SU-DHL-6 (cell line): ENCODE measurements at regions not wholly inside any gene's neighbourhood (a gene's known extent, or its start where the extent isn't known, plus 50 kb on each side); places are given as distances from the start of the nearest gene placed in this dataset.

Experiments used
- H2AFZ ChIP-seq: fragments of 200-600 bp; sonication (generic); 2 replicates; pipeline ENCODE4 v1.6.1; 2014; ENCODE audit warnings: low read depth, mild to moderate bottlenecking, moderate library complexity, mixed read lengths, antibody characterized with exemption, low read length; ENCODE audit not compliant: severe bottlenecking
- H3F3A ChIP-seq: fragments of 200-600 bp; shearing (Covaris generic); 2 replicates; pipeline ENCODE4 v1.6.0; 2016; ENCODE audit warnings: antibody characterized with exemption, mild to moderate bottlenecking; ENCODE audit not compliant: insufficient read depth
- H3K27ac ChIP-seq: fragments of 200-600 bp; sonication (generic); 2 replicates; pipeline ENCODE4 v1.5.1; 2016; ENCODE audit warnings: low read depth, mild to moderate bottlenecking, low read length, moderate library complexity, mixed read lengths
- H3K27me3 ChIP-seq: fragments of 200-600 bp; sonication (generic), shearing (Covaris generic); 2 replicates; pipeline ENCODE4 v1.6.0; 2014; ENCODE audit warnings: mild to moderate bottlenecking, low read length
- H3K36me3 ChIP-seq: fragments of 200-600 bp; sonication (generic); 2 replicates; pipeline ENCODE4 v1.6.1; 2014; ENCODE audit warnings: mild to moderate bottlenecking, low read length, mixed read lengths
- H3K4me2 ChIP-seq: fragments of 300-600, 200-600 bp; shearing (Covaris generic), sonication (generic); 2 replicates; pipeline ENCODE4 v1.6.0; 2014; ENCODE audit warnings: low read length, low read depth, mild to moderate bottlenecking; ENCODE audit not compliant: poor library complexity, severe bottlenecking
- H3K4me3 ChIP-seq: fragments of 200-600 bp; sonication (generic); 2 replicates; pipeline ENCODE4 v1.5.1; 2014; ENCODE audit warnings: antibody characterized with exemption, low read length, mild to moderate bottlenecking, mixed read lengths; ENCODE audit not compliant: insufficient read depth, poor library complexity, severe bottlenecking
- H3K79me2 ChIP-seq: fragments of 200-600 bp; sonication (generic); 2 replicates; pipeline ENCODE4 v1.6.1; 2014; ENCODE audit warnings: mild to moderate bottlenecking, low read length, moderate library complexity; ENCODE audit not compliant: insufficient read depth
- H3K9ac ChIP-seq: fragments of 200-600 bp; sonication (generic); 2 replicates; pipeline ENCODE4 v1.7.0; 2014; ENCODE audit warnings: mild to moderate bottlenecking, low read length
- H3K9me2 ChIP-seq: fragments of 200-600 bp; sonication (generic); replicated peaks from 2 replicates; pipeline ENCODE4 v1.6.1; 2014; ENCODE audit warnings: low read length; ENCODE audit not compliant: insufficient read depth
- H3K9me3 ChIP-seq: fragments of 200-600 bp; sonication (generic); 2 replicates; pipeline ENCODE4 v1.6.1; 2014; ENCODE audit warnings: low read length, mixed read lengths; ENCODE audit not compliant: insufficient read depth
- H4K20me1 ChIP-seq: fragments of 200-600 bp; sonication (generic); 2 replicates; pipeline ENCODE4 v1.6.1; 2014; ENCODE audit warnings: low read depth, mild to moderate bottlenecking, antibody characterized with exemption, low read length, moderate library complexity, mixed read lengths
- EZH2phosphoT487 ChIP-seq: fragments of 200-600 bp; sonication (generic), shearing (Covaris generic); conservative IDR thresholded peaks from 2 replicates; pipeline ENCODE4 v1.6.1; 2018; ENCODE audit warnings: mild to moderate bottlenecking, antibody characterized with exemption, low read length, moderate library complexity, mixed read lengths
- TF ChIP-seq, protein P1 (sequence below): fragments of 200-600 bp; sonication (generic); IDR thresholded peaks from one replicate; pipeline ENCODE4 v1.5.1; 2017; ENCODE audit warnings: antibody characterized with exemption, mild to moderate bottlenecking, low read length, moderate library complexity; ENCODE audit not compliant: insufficient read depth, poor library complexity, severe bottlenecking

DNA sequence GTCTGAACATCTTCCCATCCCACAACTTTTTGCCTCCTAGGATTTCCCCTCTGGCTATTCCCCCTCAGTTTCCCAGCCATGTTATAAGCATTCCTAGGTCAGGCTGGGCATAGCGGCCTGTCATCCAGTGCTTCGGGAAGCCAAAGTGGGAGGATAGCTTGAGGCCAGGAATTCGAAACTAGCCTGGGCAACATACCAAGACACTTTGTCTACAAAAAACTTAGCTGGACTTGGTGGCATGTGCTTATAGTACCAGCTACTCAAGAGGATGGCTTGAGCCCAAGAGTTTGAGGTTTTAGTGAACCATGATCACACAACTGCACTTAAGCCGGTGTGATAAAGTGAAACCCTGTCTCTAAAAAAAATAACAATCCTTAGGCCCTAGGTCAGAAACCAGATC, 447.4 kb downstream of the KIF16B start:
- Histone ChIP-seq H3K4me2 (no peak overlapping the region), H2AFZ (no peak overlapping the region), H3K27me3 (no peaks in the 10 kb centered on the region), H4K20me1 (no peaks in the 10 kb centered on the region), H3K9me3 (no peaks in the 10 kb centered on the region), H3K9me2 (no peaks in the 10 kb centered on the region), H3K27ac (no peak overlapping the region), H3K4me3 (no peak overlapping the region), H3K36me3 (no peaks in the 10 kb centered on the region), H3K79me2 (no peaks in the 10 kb centered on the region), H3F3A (no peaks in the 10 kb centered on the region), H3K9ac (no peak overlapping the region)
- no peak for TF ChIP-seq EZH2phosphoT487
- TF ChIP-seq, protein P1, sequence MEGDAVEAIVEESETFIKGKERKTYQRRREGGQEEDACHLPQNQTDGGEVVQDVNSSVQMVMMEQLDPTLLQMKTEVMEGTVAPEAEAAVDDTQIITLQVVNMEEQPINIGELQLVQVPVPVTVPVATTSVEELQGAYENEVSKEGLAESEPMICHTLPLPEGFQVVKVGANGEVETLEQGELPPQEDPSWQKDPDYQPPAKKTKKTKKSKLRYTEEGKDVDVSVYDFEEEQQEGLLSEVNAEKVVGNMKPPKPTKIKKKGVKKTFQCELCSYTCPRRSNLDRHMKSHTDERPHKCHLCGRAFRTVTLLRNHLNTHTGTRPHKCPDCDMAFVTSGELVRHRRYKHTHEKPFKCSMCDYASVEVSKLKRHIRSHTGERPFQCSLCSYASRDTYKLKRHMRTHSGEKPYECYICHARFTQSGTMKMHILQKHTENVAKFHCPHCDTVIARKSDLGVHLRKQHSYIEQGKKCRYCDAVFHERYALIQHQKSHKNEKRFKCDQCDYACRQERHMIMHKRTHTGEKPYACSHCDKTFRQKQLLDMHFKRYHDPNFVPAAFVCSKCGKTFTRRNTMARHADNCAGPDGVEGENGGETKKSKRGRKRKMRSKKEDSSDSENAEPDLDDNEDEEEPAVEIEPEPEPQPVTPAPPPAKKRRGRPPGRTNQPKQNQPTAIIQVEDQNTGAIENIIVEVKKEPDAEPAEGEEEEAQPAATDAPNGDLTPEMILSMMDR: no peak

DNA sequence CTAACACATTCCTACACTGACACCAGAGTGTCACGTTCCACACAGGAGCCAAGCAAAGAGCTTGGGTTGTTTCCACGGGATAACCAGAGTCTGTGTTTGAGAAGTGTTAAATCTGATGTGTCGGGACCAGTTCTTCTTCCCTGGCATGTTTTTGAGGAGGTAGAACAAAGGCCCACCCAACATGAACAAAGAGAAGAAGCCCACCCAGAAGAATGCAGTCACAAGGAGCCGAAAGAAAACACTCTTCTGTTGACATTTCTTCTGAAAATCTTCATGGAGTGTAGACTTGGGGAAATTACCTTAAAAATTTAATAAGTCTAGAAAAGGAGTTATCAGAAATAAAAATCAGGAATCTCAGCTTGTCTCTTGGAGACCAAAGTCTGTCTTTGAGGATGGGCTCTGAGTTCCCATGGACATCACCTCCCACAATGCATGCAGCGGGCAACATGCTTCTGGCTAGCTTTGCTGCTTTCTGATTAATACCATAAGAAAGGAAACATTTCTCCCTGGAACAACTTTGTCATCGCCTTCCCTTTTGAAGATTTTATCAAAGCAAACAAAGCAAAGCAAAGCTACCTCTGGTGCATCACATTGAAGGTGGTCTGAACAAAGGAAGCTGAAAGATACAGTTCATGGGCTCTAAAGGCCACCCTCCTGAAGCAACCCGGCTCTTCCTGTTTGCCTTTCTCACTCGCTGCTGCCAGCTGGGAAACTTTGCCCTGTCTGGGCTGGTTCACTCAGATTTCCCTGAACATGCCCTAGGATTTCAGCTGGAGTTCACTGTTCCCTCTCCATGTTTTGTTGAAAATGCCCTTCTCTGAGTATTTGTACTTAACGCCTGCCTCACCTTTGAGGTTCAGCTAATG, 448.1 kb downstream of the KIF16B start:
- Histone ChIP-seq H3K4me2 (no peak overlapping the region), H3K36me3 (no peaks in the 10 kb centered on the region), H4K20me1 (no peaks in the 10 kb centered on the region), H3K27me3 (no peaks in the 10 kb centered on the region), H3K4me3 (no peak overlapping the region), H3K27ac (no peak overlapping the region), H3F3A (no peaks in the 10 kb centered on the region), H3K9me2 (no peaks in the 10 kb centered on the region), H2AFZ (no peak overlapping the region), H3K79me2 (no peaks in the 10 kb centered on the region), H3K9ac (no peak overlapping the region), H3K9me3 (no peaks in the 10 kb centered on the region)
- TF ChIP-seq, protein P1: no peak
- TF ChIP-seq EZH2phosphoT487: no peak

DNA sequence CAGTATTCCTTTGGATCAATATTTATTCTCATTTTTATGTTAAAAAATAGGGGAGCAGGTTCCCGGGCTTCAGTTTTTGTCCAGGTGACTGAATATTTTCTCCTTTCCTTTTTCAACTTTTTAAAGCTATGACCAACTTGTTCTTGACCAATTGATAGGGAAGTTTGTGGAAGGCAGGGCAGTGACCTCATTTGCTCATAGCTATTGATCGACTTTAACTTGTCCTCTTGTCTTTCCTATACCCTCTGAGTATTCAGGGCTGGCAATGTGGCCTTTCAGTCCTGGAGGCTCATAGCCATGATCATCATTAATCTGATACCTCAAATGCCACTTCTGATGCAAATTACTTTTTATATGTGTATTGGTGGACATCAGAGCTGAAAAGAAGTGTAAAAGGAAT, 448.8 kb downstream of the KIF16B start:
- H3K4me3 ChIP-seq: no peak overlapping the region
- no peaks in the 10 kb centered on the region for H3F3A ChIP-seq
- H3K9ac ChIP-seq: no peak overlapping the region
- H3K36me3 ChIP-seq: no peaks in the 10 kb centered on the region
- no peaks in the 10 kb centered on the region for H3K9me2 ChIP-seq
- no peak overlapping the region for H2AFZ ChIP-seq
- H3K27ac ChIP-seq: no peak overlapping the region
- no peaks in the 10 kb centered on the region for H4K20me1 ChIP-seq
- H3K4me2 ChIP-seq: no peak overlapping the region
- no peaks in the 10 kb centered on the region for H3K9me3 ChIP-seq
- H3K27me3 ChIP-seq: no peaks in the 10 kb centered on the region
- no peak for TF ChIP-seq EZH2phosphoT487
- TF ChIP-seq, protein P1: no peak
- no peaks in the 10 kb centered on the region for H3K79me2 ChIP-seq
